ENCODE measurements at regions not wholly inside any gene's neighbourhood (a gene's known extent, or its start where the extent isn't known, plus 50 kb on each side); places are given as distances from the start of the nearest gene placed in this dataset.

DNA sequence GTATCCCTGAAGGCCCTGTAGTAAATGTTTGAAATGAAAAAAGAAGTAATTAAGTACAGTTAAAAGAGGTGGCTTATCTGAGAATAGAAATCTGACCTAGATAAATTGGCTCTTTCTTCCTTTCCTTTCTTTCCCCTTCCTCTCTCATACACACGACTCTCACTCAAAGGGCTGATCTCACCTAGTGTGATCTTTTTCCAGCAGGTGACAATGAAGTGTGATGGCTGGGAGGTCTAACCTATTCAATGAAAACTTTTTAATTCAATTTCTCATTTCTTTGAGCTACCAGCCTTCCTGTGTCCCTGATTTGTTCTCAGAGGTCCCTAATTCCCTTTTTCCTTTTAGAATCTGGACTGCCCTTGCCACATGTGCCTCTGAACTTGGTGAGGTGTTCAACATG is 118.0 kb upstream of the RIMS1 start (continued):
- TF ChIP-seq, protein P1, sequence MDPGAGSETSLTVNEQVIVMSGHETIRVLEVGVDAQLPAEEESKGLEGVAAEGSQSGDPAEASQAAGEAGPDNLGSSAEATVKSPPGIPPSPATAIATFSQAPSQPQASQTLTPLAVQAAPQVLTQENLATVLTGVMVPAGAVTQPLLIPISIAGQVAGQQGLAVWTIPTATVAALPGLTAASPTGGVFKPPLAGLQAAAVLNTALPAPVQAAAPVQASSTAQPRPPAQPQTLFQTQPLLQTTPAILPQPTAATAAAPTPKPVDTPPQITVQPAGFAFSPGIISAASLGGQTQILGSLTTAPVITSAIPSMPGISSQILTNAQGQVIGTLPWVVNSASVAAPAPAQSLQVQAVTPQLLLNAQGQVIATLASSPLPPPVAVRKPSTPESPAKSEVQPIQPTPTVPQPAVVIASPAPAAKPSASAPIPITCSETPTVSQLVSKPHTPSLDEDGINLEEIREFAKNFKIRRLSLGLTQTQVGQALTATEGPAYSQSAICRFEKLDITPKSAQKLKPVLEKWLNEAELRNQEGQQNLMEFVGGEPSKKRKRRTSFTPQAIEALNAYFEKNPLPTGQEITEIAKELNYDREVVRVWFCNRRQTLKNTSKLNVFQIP (CRISPR knock-in tag; IDR thresholded peaks at IDR 0.05; ENCODE audit: borderline replicate concordance, low read depth) = no peak
- TF ChIP-seq ZNF8 (CRISPR knock-in tag; IDR thresholded peaks at IDR 0.05) (no peak), ARNTL (CRISPR knock-in tag; IDR thresholded peaks at IDR 0.05; ENCODE audit: borderline replicate concordance, low read depth) (no peak)
- TF ChIP-seq, protein P2, sequence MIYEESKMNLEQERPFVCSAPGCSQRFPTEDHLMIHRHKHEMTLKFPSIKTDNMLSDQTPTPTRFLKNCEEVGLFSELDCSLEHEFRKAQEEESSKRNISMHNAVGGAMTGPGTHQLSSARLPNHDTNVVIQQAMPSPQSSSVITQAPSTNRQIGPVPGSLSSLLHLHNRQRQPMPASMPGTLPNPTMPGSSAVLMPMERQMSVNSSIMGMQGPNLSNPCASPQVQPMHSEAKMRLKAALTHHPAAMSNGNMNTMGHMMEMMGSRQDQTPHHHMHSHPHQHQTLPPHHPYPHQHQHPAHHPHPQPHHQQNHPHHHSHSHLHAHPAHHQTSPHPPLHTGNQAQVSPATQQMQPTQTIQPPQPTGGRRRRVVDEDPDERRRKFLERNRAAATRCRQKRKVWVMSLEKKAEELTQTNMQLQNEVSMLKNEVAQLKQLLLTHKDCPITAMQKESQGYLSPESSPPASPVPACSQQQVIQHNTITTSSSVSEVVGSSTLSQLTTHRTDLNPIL (CRISPR knock-in tag; IDR thresholded peaks at IDR 0.05; ENCODE audit: low read depth) = no peak
- TF ChIP-seq, protein P3, sequence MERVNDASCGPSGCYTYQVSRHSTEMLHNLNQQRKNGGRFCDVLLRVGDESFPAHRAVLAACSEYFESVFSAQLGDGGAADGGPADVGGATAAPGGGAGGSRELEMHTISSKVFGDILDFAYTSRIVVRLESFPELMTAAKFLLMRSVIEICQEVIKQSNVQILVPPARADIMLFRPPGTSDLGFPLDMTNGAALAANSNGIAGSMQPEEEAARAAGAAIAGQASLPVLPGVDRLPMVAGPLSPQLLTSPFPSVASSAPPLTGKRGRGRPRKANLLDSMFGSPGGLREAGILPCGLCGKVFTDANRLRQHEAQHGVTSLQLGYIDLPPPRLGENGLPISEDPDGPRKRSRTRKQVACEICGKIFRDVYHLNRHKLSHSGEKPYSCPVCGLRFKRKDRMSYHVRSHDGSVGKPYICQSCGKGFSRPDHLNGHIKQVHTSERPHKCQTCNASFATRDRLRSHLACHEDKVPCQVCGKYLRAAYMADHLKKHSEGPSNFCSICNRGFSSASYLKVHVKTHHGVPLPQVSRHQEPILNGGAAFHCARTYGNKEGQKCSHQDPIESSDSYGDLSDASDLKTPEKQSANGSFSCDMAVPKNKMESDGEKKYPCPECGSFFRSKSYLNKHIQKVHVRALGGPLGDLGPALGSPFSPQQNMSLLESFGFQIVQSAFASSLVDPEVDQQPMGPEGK (CRISPR knock-in tag; IDR thresholded peaks at IDR 0.05; ENCODE audit: borderline replicate concordance) = no peak

DNA sequence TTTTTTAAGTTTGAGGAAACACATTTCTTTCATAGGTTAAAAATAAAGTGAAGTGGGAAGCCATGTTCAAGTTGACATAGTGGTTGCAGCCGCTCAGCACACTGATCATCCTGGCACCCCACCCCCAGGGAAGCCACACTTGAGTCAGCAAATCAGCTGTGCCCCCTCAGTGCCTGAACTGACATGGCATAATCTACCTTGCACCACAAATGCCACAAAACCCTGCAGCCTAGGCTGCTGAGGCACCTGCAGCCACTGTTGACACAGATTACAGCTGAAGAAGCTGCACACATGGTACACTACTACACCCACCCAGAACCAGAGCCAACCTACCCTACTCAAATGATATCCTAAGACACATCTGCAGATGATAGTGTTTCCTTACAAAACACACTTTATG is 77.5 kb upstream of the RIMS1 start:
- ATAC-seq = no peak
- TF ChIP-seq RARB (CRISPR knock-in tag; IDR thresholded peaks at IDR 0.05) (no peak), ZNF565 (CRISPR knock-in tag; conservative IDR thresholded peaks at IDR 0.05; ENCODE audit: low read depth) (no peak), OSR1 (CRISPR knock-in tag; IDR thresholded peaks at IDR 0.05) (no peak), GLIS3 (CRISPR knock-in tag; IDR thresholded peaks at IDR 0.05) (no peak), ESRRG (CRISPR knock-in tag; IDR thresholded peaks at IDR 0.05) (no peak), ARNTL (CRISPR knock-in tag; IDR thresholded peaks at IDR 0.05; ENCODE audit: borderline replicate concordance, low read depth) (no peak), SNAI2 (CRISPR knock-in tag; IDR thresholded peaks at IDR 0.05) (no peak), CSDC2 (CRISPR knock-in tag; IDR thresholded peaks at IDR 0.05) (no peak), ZNF70 (CRISPR knock-in tag; IDR thresholded peaks at IDR 0.05) (no peak), BACH2 (CRISPR knock-in tag; IDR thresholded peaks at IDR 0.05; ENCODE audit: borderline replicate concordance) (no peak), ZC3H10 (CRISPR knock-in tag; IDR thresholded peaks at IDR 0.05) (no peak), PPARA (CRISPR knock-in tag; IDR thresholded peaks at IDR 0.05; ENCODE audit: borderline replicate concordance) (no peak)
- TF ChIP-seq, protein P3 (CRISPR knock-in tag; IDR thresholded peaks at IDR 0.05; ENCODE audit: borderline replicate concordance) = no peak
- TF ChIP-seq, protein P2 (CRISPR knock-in tag; IDR thresholded peaks at IDR 0.05; ENCODE audit: low read depth) = no peak
- TF ChIP-seq, protein P4, sequence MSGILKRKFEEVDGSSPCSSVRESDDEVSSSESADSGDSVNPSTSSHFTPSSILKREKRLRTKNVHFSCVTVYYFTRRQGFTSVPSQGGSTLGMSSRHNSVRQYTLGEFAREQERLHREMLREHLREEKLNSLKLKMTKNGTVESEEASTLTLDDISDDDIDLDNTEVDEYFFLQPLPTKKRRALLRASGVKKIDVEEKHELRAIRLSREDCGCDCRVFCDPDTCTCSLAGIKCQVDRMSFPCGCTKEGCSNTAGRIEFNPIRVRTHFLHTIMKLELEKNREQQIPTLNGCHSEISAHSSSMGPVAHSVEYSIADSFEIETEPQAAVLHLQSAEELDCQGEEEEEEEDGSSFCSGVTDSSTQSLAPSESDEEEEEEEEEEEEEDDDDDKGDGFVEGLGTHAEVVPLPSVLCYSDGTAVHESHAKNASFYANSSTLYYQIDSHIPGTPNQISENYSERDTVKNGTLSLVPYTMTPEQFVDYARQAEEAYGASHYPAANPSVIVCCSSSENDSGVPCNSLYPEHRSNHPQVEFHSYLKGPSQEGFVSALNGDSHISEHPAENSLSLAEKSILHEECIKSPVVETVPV (CRISPR knock-in tag; IDR thresholded peaks at IDR 0.05) = no peak

DNA sequence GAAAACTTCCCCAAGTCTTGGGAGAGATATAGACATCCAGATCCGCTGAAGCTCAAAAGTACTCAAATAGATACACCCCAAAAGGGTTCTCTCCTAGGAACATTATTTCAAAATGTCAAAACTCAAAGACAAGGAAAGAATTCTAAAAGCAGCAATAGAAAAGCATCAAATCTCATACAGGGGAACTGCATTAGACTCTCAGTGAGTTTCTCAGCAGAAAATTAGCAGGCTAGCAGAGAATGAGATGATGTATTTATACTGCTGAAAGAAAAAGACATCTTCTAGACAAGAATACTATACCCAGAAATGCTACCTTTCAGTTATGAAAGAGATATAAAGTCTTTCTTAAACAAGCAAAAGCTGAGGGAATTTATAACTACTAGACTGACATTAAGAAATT is 75.5 kb upstream of the RIMS1 start:
- no peak for ATAC-seq

More for the DNA sequence above, 75.5 kb upstream of the RIMS1 start:
- TF ChIP-seq ZNF70 (CRISPR knock-in tag; IDR thresholded peaks at IDR 0.05) (no peak), RARB (CRISPR knock-in tag; IDR thresholded peaks at IDR 0.05) (no peak), ZNF8 (CRISPR knock-in tag; IDR thresholded peaks at IDR 0.05) (no peak), ZFP30 (CRISPR knock-in tag; IDR thresholded peaks at IDR 0.05) (no peak), ISL1 (CRISPR knock-in tag; IDR thresholded peaks at IDR 0.05) (no peak), BACH2 (CRISPR knock-in tag; IDR thresholded peaks at IDR 0.05; ENCODE audit: borderline replicate concordance) (no peak), ZFP3 (CRISPR knock-in tag; IDR thresholded peaks at IDR 0.05) (no peak), GLIS3 (CRISPR knock-in tag; IDR thresholded peaks at IDR 0.05) (no peak), OSR1 (CRISPR knock-in tag; IDR thresholded peaks at IDR 0.05) (no peak), SNAI2 (CRISPR knock-in tag; IDR thresholded peaks at IDR 0.05) (no peak), ARNTL (CRISPR knock-in tag; IDR thresholded peaks at IDR 0.05; ENCODE audit: borderline replicate concordance, low read depth) (no peak), ZNF565 (CRISPR knock-in tag; conservative IDR thresholded peaks at IDR 0.05; ENCODE audit: low read depth) (no peak), TCF4 (CRISPR knock-in tag; IDR thresholded peaks at IDR 0.05; ENCODE audit: borderline replicate concordance) (no peak), ZC3H10 (CRISPR knock-in tag; IDR thresholded peaks at IDR 0.05) (no peak), CSDC2 (CRISPR knock-in tag; IDR thresholded peaks at IDR 0.05) (no peak)
- TF ChIP-seq, protein P1 (CRISPR knock-in tag; IDR thresholded peaks at IDR 0.05; ENCODE audit: borderline replicate concordance, low read depth) = no peak
- TF ChIP-seq, protein P4 (CRISPR knock-in tag; IDR thresholded peaks at IDR 0.05) = no peak

Data from SK-N-SH treated with all-trans-retinoic acid at 6 μM for 48 hours (cell line).